H54 (cell line): ENCODE measurements at regions not wholly inside any gene's neighbourhood (a gene's known extent, or its start where the extent isn't known, plus 50 kb on each side); places are given as distances from the start of the nearest gene placed in this dataset.

Experiments used
- DNase-seq: peaks from one replicate; pipeline ENCODE4 v3.0.0; 2011; ENCODE audit warnings: low spot score, mixed read lengths; ENCODE audit not compliant: insufficient read length
- FAIRE-seq: peaks from 3 replicates; lab custom pipeline; 2011; peaks lifted over from hg19 to GRCh38; lab: Jason Lieb, UNC
- POLR2A ChIP-seq: IDR thresholded peaks from 2 replicates; pipeline ENCODE4 v1.6.1; 2011; ENCODE audit warnings: low read depth, mild to moderate bottlenecking, low read length

DNA sequence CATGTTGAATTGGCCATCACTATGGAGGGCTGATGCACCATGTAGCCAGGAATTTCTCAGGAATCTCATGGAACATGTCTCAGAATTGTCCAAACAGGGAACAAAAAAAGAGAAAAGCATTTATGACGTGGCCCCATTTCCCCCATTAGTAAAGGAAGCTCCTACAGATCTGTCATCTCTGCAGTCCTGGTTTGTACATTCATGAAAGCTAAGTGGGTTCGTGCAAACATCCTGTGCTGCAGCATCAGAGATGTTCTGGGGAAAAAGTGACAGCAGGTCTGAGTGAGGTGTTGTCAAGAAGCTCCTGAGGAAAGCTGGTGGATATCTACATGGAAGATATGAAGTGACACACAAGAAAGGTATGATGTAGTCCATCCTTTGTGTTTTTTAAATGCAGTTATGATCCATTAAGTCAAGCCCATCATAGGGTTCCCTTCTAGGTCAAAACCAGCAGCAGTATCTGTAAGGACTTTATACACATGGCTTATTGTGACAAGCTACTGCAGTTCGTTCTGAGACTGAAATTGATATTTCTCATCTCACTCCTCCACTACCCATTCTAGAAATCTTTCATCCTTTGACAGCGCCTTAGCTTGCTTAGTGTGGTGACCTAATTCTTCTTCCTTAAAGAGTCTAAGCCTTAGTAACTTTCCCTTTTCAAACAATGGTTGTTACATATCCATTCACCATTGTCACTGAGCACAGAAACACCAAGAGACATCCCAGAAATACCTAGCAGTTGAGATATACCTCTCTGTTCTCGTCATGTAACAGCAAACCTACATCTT, 200.0 kb upstream of the TCF21 start:
- no peak for FAIRE-seq
- no peak for DNase-seq
- no peak for TF ChIP-seq POLR2A

DNA sequence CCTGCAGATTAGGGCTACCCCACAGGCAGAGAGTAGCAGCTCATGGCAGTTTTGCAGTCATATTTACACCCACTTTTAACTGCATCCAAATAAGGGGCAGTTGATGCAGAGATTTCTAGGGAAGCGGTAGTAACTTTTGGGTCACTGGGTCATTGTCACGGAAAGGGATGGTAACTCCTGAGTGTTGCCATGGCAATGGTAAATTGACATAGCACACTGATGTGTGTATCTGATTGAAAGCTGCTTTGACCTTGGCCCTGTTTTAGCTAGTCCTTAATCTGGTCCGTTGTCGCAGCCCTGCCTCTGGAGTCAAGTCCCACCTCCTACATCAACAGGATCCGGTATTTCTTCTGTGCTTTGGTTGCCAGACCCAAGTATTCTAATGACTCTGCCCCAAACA, 199.1 kb upstream of the TCF21 start:
- TF ChIP-seq POLR2A, result no peak
- DNase-seq, result no peak
- no peak for FAIRE-seq

DNA sequence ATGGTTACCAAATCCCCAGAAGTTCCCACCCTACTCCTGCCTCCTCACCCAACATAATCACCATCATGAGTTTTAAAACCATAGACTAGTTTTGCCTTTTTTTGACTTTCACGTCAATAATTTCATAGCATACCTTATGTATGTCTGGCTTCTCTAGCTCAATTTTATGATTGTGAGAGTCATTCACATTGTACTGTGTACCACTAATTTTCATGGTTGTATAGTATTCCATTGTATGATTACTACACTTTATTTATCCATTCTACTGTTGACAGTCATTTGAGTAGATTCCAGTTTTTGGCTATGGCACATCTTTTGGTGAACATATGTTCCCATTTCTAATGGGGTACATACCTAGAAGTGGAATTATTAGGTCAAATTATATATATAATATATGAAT, 195.3 kb upstream of the TCF21 start:
- no peak for FAIRE-seq
- no peak for DNase-seq
- no peak for TF ChIP-seq POLR2A

- DNase-seq (no peak), FAIRE-seq (no peak)
- no peak for TF ChIP-seq POLR2A
Observed at GRCh38 chr6:133697185-133697584, 191.7 kb upstream of the TCF21 start.

GRCh38 chr6:133697666-133698065, 191.2 kb upstream of the TCF21 start:
- FAIRE-seq, result no peak
- TF ChIP-seq POLR2A, result no peak
- no peak for DNase-seq

- DNase-seq (no peak), FAIRE-seq (no peak)
- TF ChIP-seq POLR2A, result no peak
Observed at GRCh38 chr6:133698272-133698671, 190.6 kb upstream of the TCF21 start.

DNA sequence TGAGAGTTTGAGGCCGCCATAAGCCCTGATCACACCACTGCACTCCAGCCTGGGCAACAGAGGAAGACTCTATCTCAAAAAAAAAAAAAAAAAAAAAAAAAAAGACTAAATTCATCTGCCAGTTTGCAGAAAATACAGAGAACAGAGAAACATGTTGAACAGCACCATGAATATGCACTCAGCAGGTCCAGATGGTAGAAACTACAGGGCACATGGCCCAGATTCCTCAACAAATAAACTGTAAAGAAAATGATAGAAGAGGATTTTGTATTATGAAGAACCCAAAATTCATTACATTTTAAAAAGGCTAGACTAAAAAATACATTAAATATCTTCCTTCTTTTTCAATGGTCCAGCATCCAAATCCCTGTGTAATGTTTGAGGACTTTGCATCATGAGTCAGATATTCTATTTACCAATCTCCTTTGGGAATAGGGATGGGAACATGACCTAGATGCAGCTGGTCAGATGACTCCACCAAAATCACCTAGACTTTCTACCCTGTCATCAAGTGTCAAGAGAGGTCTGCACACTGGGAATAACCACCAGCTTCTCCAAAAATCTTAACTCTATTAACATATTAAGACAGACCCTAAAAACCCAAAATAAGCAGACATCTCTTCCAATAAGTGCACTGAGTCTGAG, 189.1 kb upstream of the TCF21 start:
- no peak for TF ChIP-seq POLR2A

GRCh38 chr6:133701633-133702331, 187.1 kb upstream of the TCF21 start:
- FAIRE-seq, result no peak
- no peak for TF ChIP-seq POLR2A
- DNase-seq, result no peak

More for the DNA sequence above, 189.1 kb upstream of the TCF21 start:
- DNase-seq (no peak), FAIRE-seq (no peak)

- FAIRE-seq (no peak), DNase-seq (no peak)
- no peak for TF ChIP-seq POLR2A
Observed at GRCh38 chr6:133704371-133704770, 184.5 kb upstream of the TCF21 start.

GRCh38 chr6:133705066-133705465, 183.8 kb upstream of the TCF21 start:
- FAIRE-seq (no peak), DNase-seq (no peak)
- TF ChIP-seq POLR2A, result no peak

DNA sequence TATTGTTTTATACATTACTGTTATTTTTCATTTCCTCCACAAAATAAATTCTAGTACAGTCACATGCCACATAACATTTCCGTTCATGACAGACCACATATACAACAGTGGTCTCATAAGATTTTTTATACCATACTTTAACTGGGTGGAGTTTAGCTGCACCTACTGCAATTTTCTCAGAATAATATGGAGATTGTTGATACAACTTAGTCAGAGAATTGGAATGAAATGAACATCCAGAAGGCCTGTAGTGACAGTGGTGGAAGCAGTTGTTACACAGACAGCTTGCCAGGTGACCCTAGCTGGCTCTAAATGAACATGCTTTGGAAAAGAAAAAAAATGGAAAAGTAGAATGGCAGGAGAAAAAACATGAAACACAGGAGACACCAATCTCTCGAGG, 183.2 kb upstream of the TCF21 start:
- no peak for TF ChIP-seq POLR2A
- FAIRE-seq (peak; percentile 73), DNase-seq (no peak)

- no peak for TF ChIP-seq POLR2A
- FAIRE-seq (peak; percentile 96), DNase-seq (no peak)
Observed at GRCh38 chr6:133707456-133707855, 181.5 kb upstream of the TCF21 start.

GRCh38 chr6:133710826-133711225, 178.1 kb upstream of the TCF21 start:
- no peak for TF ChIP-seq POLR2A

GRCh38 chr6:133715270-133715669, 173.6 kb upstream of the TCF21 start:
- FAIRE-seq, result no peak
- TF ChIP-seq POLR2A, result no peak
- DNase-seq, result no peak

More at GRCh38 chr6:133710826-133711225, 178.1 kb upstream of the TCF21 start:
- FAIRE-seq, result no peak
- DNase-seq, result no peak

GRCh38 chr6:133724726-133725125, 164.2 kb upstream of the TCF21 start:
- FAIRE-seq (no peak), DNase-seq (no peak)
- no peak for TF ChIP-seq POLR2A
